HepG2 (cell line): ENCODE measurements at regions not wholly inside any gene's neighbourhood (a gene's known extent, or its start where the extent isn't known, plus 50 kb on each side); places are given as distances from the start of the nearest gene placed in this dataset.

Source experiments
- ATAC-seq: fragments of 200-7000 bp; cut with Tn5 transposase; 3 replicates; pipeline ENCODE4 v1.9.1; 2020; ENCODE audit warnings: mild to moderate bottlenecking, moderate library complexity
- BruUV-seq: library from RNA; stranded (reverse); fragments of 400-500 nt; replicated peaks from 2 replicates; lab custom pipeline; 2021; lab: Mats Ljungman, UMichigan
- CTCF ChIA-PET: fragments of 300-600 bp; formaldehyde crosslinking; extraction: SDS; loops from one replicate; lab custom pipeline; 2021; ENCODE audit warnings: low total read pairs, inconsistent platforms, low intra/inter-chr PET ratio; lab: Yijun Ruan, JAX
- POLR2A ChIA-PET: fragments of 350-600 bp; sonication (Branson Sonifier 250); formaldehyde crosslinking; loops from one replicate; lab custom pipeline; 2020; ENCODE audit warnings: antibody characterized with exemption, inconsistent platforms; lab: Yijun Ruan, JAX
- DNase-seq: peaks from one replicate; pipeline ENCODE4 v3.0.0-alpha.2; 2015; ENCODE audit warnings: low spot score
- FAIRE-seq: peaks from 3 replicates; lab custom pipeline; 2011; peaks lifted over from hg19 to GRCh38; lab: Jason Lieb, UNC
- H2AFZ ChIP-seq: one replicate; pipeline ENCODE4 v1.6.1; 2011; ENCODE audit warnings: low read length, inconsistent platforms
- H3K27ac ChIP-seq: fragments of 300-600 bp; 3 replicates; pipeline ENCODE4 v1.8.0; 2011; ENCODE audit warnings: mixed run types, mild to moderate bottlenecking, mixed read lengths, low read length, inconsistent platforms; ENCODE audit not compliant: insufficient read depth; ENCODE audit errors: extremely low read length
- H3K27me3 ChIP-seq, 2 experiments: fragments of 200-600 bp in 1 of 2; 2 replicates in 1 of 2; 3 replicates in 1 of 2; pipeline versions ENCODE4 v1.6.0 to v1.8.0; 2011; ENCODE audit warnings: low read length in 2 of 2, mild to moderate bottlenecking in 2 of 2, moderate library complexity in 2 of 2, inconsistent platforms in 1 of 2; ENCODE audit not compliant: insufficient read depth in 2 of 2, control insufficient read depth in 1 of 2
- H3K36me3 ChIP-seq, 2 experiments: fragments of 200-600 bp in 1 of 2; replicated peaks in 1 of 2; 2 replicates in 1 of 2; 3 replicates in 1 of 2; pipeline versions ENCODE4 v1.5.1 to v1.8.0; 2011; ENCODE audit warnings: low read length in 2 of 2, inconsistent platforms in 1 of 2; ENCODE audit not compliant: insufficient read depth in 2 of 2, control insufficient read depth in 1 of 2
- H3K4me1 ChIP-seq: 2 replicates; pipeline ENCODE4 v1.5.1; 2012; ENCODE audit warnings: low read length, inconsistent platforms; ENCODE audit not compliant: insufficient read depth
- H3K4me2 ChIP-seq: 2 replicates; pipeline ENCODE4 v1.6.0; 2011; ENCODE audit warnings: low read depth, low read length, inconsistent platforms
- H3K4me3 ChIP-seq, 3 experiments: fragments of 200-600 bp in 1 of 3; sonication (generic), shearing (Covaris generic) in 1 of 3; replicated peaks in 1 of 3; 2 replicates each; pipeline ENCODE4 v1.5.1; 2011 to 2016; ENCODE audit warnings: low read length in 3 of 3, inconsistent platforms in 2 of 3, low read depth in 2 of 3, mild to moderate bottlenecking in 2 of 3, control low read depth in 1 of 3, mixed read lengths in 1 of 3; ENCODE audit not compliant: insufficient read depth in 1 of 3
- H3K79me2 ChIP-seq: one replicate; pipeline ENCODE4 v1.6.1; 2011; ENCODE audit warnings: low read length, inconsistent platforms; ENCODE audit not compliant: insufficient read depth
- H3K9ac ChIP-seq: 2 replicates; pipeline ENCODE4 v1.6.0; 2011; ENCODE audit warnings: mild to moderate bottlenecking, low read depth, low read length, inconsistent platforms; ENCODE audit not compliant: insufficient read depth
- H3K9me3 ChIP-seq: 2 replicates; pipeline ENCODE4 v1.5.1; 2012; ENCODE audit warnings: mild to moderate bottlenecking, low read length
- H4K20me1 ChIP-seq: 2 replicates; pipeline ENCODE4 v1.6.0; 2011; ENCODE audit warnings: inconsistent platforms, mild to moderate bottlenecking, low read length, moderate library complexity; ENCODE audit not compliant: insufficient read depth
- FOXO4 ChIP-seq: sonication (generic); formaldehyde crosslinking; conservative IDR thresholded peaks from 2 replicates; pipeline ENCODE4 v1.8.1; 2023; ENCODE audit warnings: missing genetic modification reagents
- GABPA ChIP-seq, 2 experiments: IDR thresholded peaks; 2 replicates each; pipeline ENCODE4 v1.6.1; 2011 to 2016; ENCODE audit warnings: low read depth in 2 of 2, low read length in 1 of 2, missing biosample characterization in 1 of 2, missing genetic modification characterization in 1 of 2
- HNRNPL ChIP-seq: fragments of 200-400 bp; formaldehyde crosslinking; IDR thresholded peaks from 2 replicates; pipeline ENCODE4 v1.6.1; 2017; ENCODE audit warnings: mild to moderate bottlenecking, low read depth, low read length
- KDM5A ChIP-seq: fragments of 200-600 bp; sonication (generic); IDR thresholded peaks from 2 replicates; pipeline ENCODE4 v1.7.0; 2018; ENCODE audit warnings: antibody characterized with exemption, mild to moderate bottlenecking, low read length, borderline replicate concordance
- MZF1 ChIP-seq: sonication (generic); formaldehyde crosslinking; IDR thresholded peaks from 2 replicates; pipeline ENCODE4 v1.8.1; 2023; ENCODE audit warnings: mild to moderate bottlenecking, missing genetic modification reagents, borderline replicate concordance
- NKX3-1 ChIP-seq: sonication (generic); formaldehyde crosslinking; IDR thresholded peaks from 2 replicates; pipeline ENCODE4 v1.5.0; 2020; ENCODE audit warnings: missing genetic modification reagents
- TCF7L2 ChIP-seq: IDR thresholded peaks from 2 replicates; pipeline ENCODE4 v1.6.1; 2011; ENCODE audit warnings: mild to moderate bottlenecking, low read depth, low read length, moderate library complexity
- ZBTB1 ChIP-seq: sonication (generic); formaldehyde crosslinking; IDR thresholded peaks from 2 replicates; pipeline ENCODE4 v1.4.0; 2020; ENCODE audit warnings: missing genetic modification reagents, borderline replicate concordance
- ZNF143 ChIP-seq: sonication (generic); formaldehyde crosslinking; IDR thresholded peaks from 2 replicates; pipeline ENCODE4 v1.4.0; 2020; ENCODE audit warnings: missing genetic modification reagents
- ZNF235 ChIP-seq: sonication (generic); formaldehyde crosslinking; IDR thresholded peaks from 2 replicates; pipeline ENCODE4 v1.8.1; 2023; ENCODE audit warnings: mild to moderate bottlenecking, missing genetic modification reagents, borderline replicate concordance
- ZNF598 ChIP-seq: sonication (generic); formaldehyde crosslinking; IDR thresholded peaks from 2 replicates; pipeline ENCODE4 v1.5.1; 2020; ENCODE audit warnings: mild to moderate bottlenecking, missing genetic modification reagents, borderline replicate concordance
- WGBS: methylation state at CpG from one replicate; pipeline ENCODE4 v1.1.6; 2017; ENCODE audit warnings: low lambda C conversion rate; 5-methylcytosine and 5-hydroxymethylcytosine counted together
- in situ Hi-C: cut with HindIII; loops from 2 replicates; pipeline ENCODE4 v1.10.0; 2017; ENCODE audit warnings: low pct_unique_long_range_greater_than_20kb; ENCODE audit not compliant: extremely low pct_ligation_motif_present
- intact Hi-C: fragments of 100-400 bp; cut with micrococcal nuclease; formaldehyde crosslinking; loops from one replicate; pipeline ENCODE4 v1.10.0; 2022; ENCODE audit not compliant: unreplicated experiment

- CTCF ChIA-PET = no interaction called here
- intact Hi-C loops = no loop called here
- FAIRE-seq (no peak), ATAC-seq (no peak), DNase-seq (no peak)
- TF ChIP-seq NKX3-1 (CRISPR knock-in tag) = no peak
- TF ChIP-seq ZNF235 (CRISPR knock-in tag) = no peak
- no peaks in the 10 kb centered on the region for H3K4me1 ChIP-seq
- H3K9me3 ChIP-seq = no peaks in the 10 kb centered on the region
- POLR2A ChIA-PET = no interaction called here
- no peak overlapping the region for H3K4me3 ChIP-seq
- H3K27ac ChIP-seq = no peak overlapping the region
- H3K36me3 ChIP-seq = no peaks in the 10 kb centered on the region
- no TSS peak for BruUV-seq
- WGBS = 48% methylated on average over 21 of the region's 23 CpGs
- H2AFZ ChIP-seq = no peak overlapping the region
- no peaks in the 10 kb centered on the region for H3K79me2 ChIP-seq
- peaks cover 3 to 57% of the 10 kb centered on the region in 2 experiments; a peak in 3 of 5 replicates for H3K27me3 ChIP-seq
- H3K9ac ChIP-seq = no peak overlapping the region
- H3K4me2 ChIP-seq = no peak overlapping the region
- in situ Hi-C loops = no loop called here
- H4K20me1 ChIP-seq = no peaks in the 10 kb centered on the region
Observed at GRCh38 chr7:81068-81925, 111.1 kb upstream of the FAM20C start.

- POLR2A ChIA-PET = no interaction called here
- H3K9me3 ChIP-seq = no peaks in the 10 kb centered on the region
- H3K27me3 ChIP-seq = peaks cover 4 to 63% of the 10 kb centered on the region in 2 experiments; a peak in 3 of 5 replicates
- ATAC-seq (peak; percentile 17; the same call in 1 of the 3 replicates), DNase-seq (no peak), FAIRE-seq (no peak)
- peaks cover 2% of the 10 kb centered on the region; the same call in 1 of the 2 replicates for H4K20me1 ChIP-seq
- H3K9ac ChIP-seq = no peak overlapping the region
- no peak overlapping the region for H3K4me3 ChIP-seq
- WGBS = 50% methylated on average over 16 of the region's 39 CpGs
- H2AFZ ChIP-seq = no peak overlapping the region
- no peak overlapping the region for H3K27ac ChIP-seq
- in situ Hi-C loops = no loop called here
- CTCF ChIA-PET = no interaction called here
- no peak overlapping the region for H3K4me2 ChIP-seq
- H3K36me3 ChIP-seq = no peaks in the 10 kb centered on the region
- intact Hi-C loops = no loop called here
- H3K4me1 ChIP-seq = no peaks in the 10 kb centered on the region
- no TSS peak for BruUV-seq
- H3K79me2 ChIP-seq = no peaks in the 10 kb centered on the region
- TF ChIP-seq HNRNPL (peak; percentile 81; the same call in 1 of the 2 replicates), KDM5A (no peak), ZNF598 (CRISPR knock-in tag) (no peak), ZNF143 (CRISPR knock-in tag) (no peak), GABPA (IDR thresholded peaks at IDR 0.05; ENCODE audit: low read depth, low read length) (no peak), GABPA (CRISPR knock-in tag; IDR thresholded peaks at IDR 0.05; ENCODE audit: low read depth) (no peak), TCF7L2 (no peak), FOXO4 (CRISPR knock-in tag) (0 out of 2 replicates have a peak, but pooled peaks have one; percentile 47), ZBTB1 (no peak), MZF1 (CRISPR knock-in tag) (no peak)
Observed at GRCh38 chr7:81926-82756, 110.2 kb upstream of the FAM20C start.
